ENCODE measurements at regions not wholly inside any gene's neighbourhood (a gene's known extent, or its start where the extent isn't known, plus 50 kb on each side); places are given as distances from the start of the nearest gene placed in this dataset.

GRCh38 chr1:29643281-29643680 is 407.0 kb downstream of the PTPRU start:
- peaks cover 2% of the 10 kb centered on the region for H3F3A ChIP-seq (ENCODE audit: low read depth)
- no peak overlapping the region for H3K9ac ChIP-seq
- no peak overlapping the region for H3K4me2 ChIP-seq
- H2AFZ ChIP-seq (replicated peaks) = no peak overlapping the region
- no peaks in the 10 kb centered on the region for H4K20me1 ChIP-seq (ENCODE audit: low read depth)
- H3K27me3 Mint-ChIP-seq (ENCODE audit: insufficient read depth, low read depth) = peaks cover 4% of the 10 kb centered on the region
- no peaks in the 10 kb centered on the region for H3K9me3 Mint-ChIP-seq
- H3K36me3 Mint-ChIP-seq = no peaks in the 10 kb centered on the region
- H3K36me3 ChIP-seq = no peaks in the 10 kb centered on the region
- peaks cover 3% of the 10 kb centered on the region for H3K4me1 Mint-ChIP-seq
- H3K4me3 Mint-ChIP-seq = no peak overlapping the region
- H3K27ac Mint-ChIP-seq = no peak overlapping the region
- no peak overlapping the region for H3K4me3 ChIP-seq
- no peak for TF ChIP-seq EZH2phosphoT487 (IDR thresholded peaks at IDR 0.05)
- TF ChIP-seq CTCF (IDR thresholded peaks at IDR 0.05) = no peak
- TF ChIP-seq EZH2 (IDR thresholded peaks at IDR 0.05) = no peak
- no peaks in the 10 kb centered on the region for H3K79me2 ChIP-seq (ENCODE audit: low read depth)
- no peak for DNase-seq (ENCODE audit: low spot score)
- peaks cover 15% of the 10 kb centered on the region for H3K4me1 ChIP-seq
- H3K27ac ChIP-seq = no peak overlapping the region
- no peaks in the 10 kb centered on the region for H3K9me3 ChIP-seq (ENCODE audit: low read depth)
- H3K27me3 ChIP-seq = no peaks in the 10 kb centered on the region

- DNase-seq (ENCODE audit: low spot score) = no peak
- Histone ChIP-seq H3K27ac (no peak overlapping the region), H3K9ac (no peak overlapping the region), H4K20me1 (ENCODE audit: low read depth) (no peaks in the 10 kb centered on the region), H3K4me3 (no peak overlapping the region), H3K4me2 (no peak overlapping the region), H3K9me3 (ENCODE audit: low read depth) (no peaks in the 10 kb centered on the region), H3K4me1 (peaks cover 15% of the 10 kb centered on the region), H3K79me2 (ENCODE audit: low read depth) (no peaks in the 10 kb centered on the region), H3K36me3 (no peaks in the 10 kb centered on the region), H3F3A (ENCODE audit: low read depth) (peaks cover 2% of the 10 kb centered on the region), H2AFZ (replicated peaks) (no peak overlapping the region), H3K27me3 (no peaks in the 10 kb centered on the region)
- Mint-ChIP-seq H3K27me3 (ENCODE audit: insufficient read depth, low read depth) (peaks cover 4% of the 10 kb centered on the region), H3K9me3 (no peaks in the 10 kb centered on the region), H3K4me1 (peaks cover 3% of the 10 kb centered on the region), H3K36me3 (no peaks in the 10 kb centered on the region), H3K4me3 (no peak overlapping the region), H3K27ac (no peak overlapping the region)
- TF ChIP-seq CTCF (IDR thresholded peaks at IDR 0.05) = no peak
- TF ChIP-seq EZH2 (IDR thresholded peaks at IDR 0.05) = no peak
- no peak for TF ChIP-seq EZH2phosphoT487 (IDR thresholded peaks at IDR 0.05)
Measured at GRCh38 chr1:29642519-29642918, 406.2 kb downstream of the PTPRU start.

- H3K9me3 ChIP-seq (ENCODE audit: low read depth) = no peaks in the 10 kb centered on the region
- peaks cover 4% of the 10 kb centered on the region for H3K27me3 Mint-ChIP-seq (ENCODE audit: insufficient read depth, low read depth)
- no peaks in the 10 kb centered on the region for H3K9me3 Mint-ChIP-seq
- no peaks in the 10 kb centered on the region for H3K36me3 ChIP-seq
- H3F3A ChIP-seq (ENCODE audit: low read depth) = peaks cover 2% of the 10 kb centered on the region
- no peaks in the 10 kb centered on the region for H4K20me1 ChIP-seq (ENCODE audit: low read depth)
- H3K4me3 ChIP-seq = no peak overlapping the region
- no peak overlapping the region for H3K4me3 Mint-ChIP-seq
- no peak overlapping the region for H3K27ac Mint-ChIP-seq
- H3K79me2 ChIP-seq (ENCODE audit: low read depth) = no peaks in the 10 kb centered on the region
- H3K4me1 Mint-ChIP-seq = peaks cover 3% of the 10 kb centered on the region
- H2AFZ ChIP-seq (replicated peaks) = no peak overlapping the region
- H3K36me3 Mint-ChIP-seq = no peaks in the 10 kb centered on the region
- TF ChIP-seq EZH2phosphoT487 (IDR thresholded peaks at IDR 0.05) (no peak), CTCF (IDR thresholded peaks at IDR 0.05) (no peak), EZH2 (IDR thresholded peaks at IDR 0.05) (no peak)
- H3K9ac ChIP-seq = no peak overlapping the region
- peaks cover 15% of the 10 kb centered on the region for H3K4me1 ChIP-seq
- DNase-seq (ENCODE audit: low spot score) = no peak
- no peak overlapping the region for H3K27ac ChIP-seq
- no peaks in the 10 kb centered on the region for H3K27me3 ChIP-seq
- no peak overlapping the region for H3K4me2 ChIP-seq
Measured at GRCh38 chr1:29641921-29642320, 405.6 kb downstream of the PTPRU start.

GRCh38 chr1:29640428-29640785 is 404.1 kb downstream of the PTPRU start:
- DNase-seq (ENCODE audit: low spot score) = no peak
- Histone ChIP-seq H3K27me3 (no peaks in the 10 kb centered on the region), H4K20me1 (ENCODE audit: low read depth) (no peaks in the 10 kb centered on the region), H3F3A (ENCODE audit: low read depth) (peaks cover 2% of the 10 kb centered on the region), H3K4me2 (no peak overlapping the region), H3K9ac (no peak overlapping the region), H3K79me2 (ENCODE audit: low read depth) (no peaks in the 10 kb centered on the region), H3K4me1 (peaks cover 13% of the 10 kb centered on the region), H3K27ac (no peak overlapping the region), H3K36me3 (no peaks in the 10 kb centered on the region), H2AFZ (replicated peaks) (no peak overlapping the region), H3K9me3 (ENCODE audit: low read depth) (no peaks in the 10 kb centered on the region), H3K4me3 (no peak overlapping the region)
- Mint-ChIP-seq H3K36me3 (no peaks in the 10 kb centered on the region), H3K27ac (no peak overlapping the region), H3K4me1 (peaks cover 3% of the 10 kb centered on the region), H3K9me3 (no peaks in the 10 kb centered on the region), H3K27me3 (ENCODE audit: insufficient read depth, low read depth) (peaks cover 6% of the 10 kb centered on the region), H3K4me3 (no peak overlapping the region)
- TF ChIP-seq EZH2phosphoT487 (IDR thresholded peaks at IDR 0.05) (no peak), CTCF (IDR thresholded peaks at IDR 0.05) (no peak), EZH2 (IDR thresholded peaks at IDR 0.05) (no peak)

All from neural progenitor cell (in vitro differentiated cells).